GM23248 (cell line): ENCODE measurements at regions not wholly inside any gene's neighbourhood (a gene's known extent, or its start where the extent isn't known, plus 50 kb on each side); places are given as distances from the start of the nearest gene placed in this dataset.

Source experiments
- EZH2 ChIP-seq: fragments of 200-600 bp; sonication (generic); IDR thresholded peaks from 2 replicates; pipeline ENCODE4 v1.6.1; 2018; ENCODE audit warnings: antibody characterized with exemption, mild to moderate bottlenecking; ENCODE audit not compliant: insufficient read depth, poor library complexity, severe bottlenecking
- EZH2phosphoT487 ChIP-seq: fragments of 200-600 bp; sonication (generic); IDR thresholded peaks from 2 replicates; pipeline ENCODE4 v1.6.1; 2018; ENCODE audit warnings: antibody characterized with exemption, moderate library complexity, mild to moderate bottlenecking, low read depth; ENCODE audit not compliant: insufficient read depth

DNA sequence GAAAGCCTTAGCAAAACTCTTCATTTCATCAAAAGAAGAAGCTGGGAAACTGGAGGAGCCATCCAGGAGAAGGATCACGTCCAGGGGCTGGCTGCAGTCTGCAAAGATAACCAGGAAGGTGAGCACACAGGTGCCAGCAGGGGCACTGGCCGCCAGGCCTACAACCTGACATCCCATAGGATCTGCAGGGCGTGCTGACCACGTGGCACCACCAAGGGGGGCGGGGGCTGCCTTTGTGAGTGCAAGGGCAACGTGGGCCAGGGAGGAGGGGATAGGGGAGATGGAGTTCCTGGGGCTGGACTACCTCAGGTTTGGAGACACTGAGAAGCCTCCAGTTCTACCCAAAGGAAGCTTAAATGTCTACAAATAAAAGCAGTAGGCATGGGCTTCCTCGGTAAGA lies 102.7 kb upstream of the CCT8L2 start:
- TF ChIP-seq EZH2 (no peak), EZH2phosphoT487 (no peak)
